Hepatocyte (in vitro differentiated cells): ENCODE measurements at regions not wholly inside any gene's neighbourhood (a gene's known extent, or its start where the extent isn't known, plus 50 kb on each side); places are given as distances from the start of the nearest gene placed in this dataset.

Experiments used
- DNase-seq: peaks from one replicate; pipeline ENCODE4 v3.0.0-alpha.2; 2016; ENCODE audit warnings: low spot score
- H2AFZ ChIP-seq: fragments of 200-600 bp; sonication (generic); 2 replicates; pipeline ENCODE4 v1.6.0; 2016; ENCODE audit warnings: antibody characterized with exemption, mild to moderate bottlenecking
- H3K27ac ChIP-seq: fragments of 200-600 bp; sonication (generic); 2 replicates; pipeline ENCODE4 v1.5.1; 2016; ENCODE audit warnings: mild to moderate bottlenecking
- H3K27me3 ChIP-seq: fragments of 200-600 bp; sonication (generic); 2 replicates; pipeline ENCODE4 v1.6.1; 2016
- H3K36me3 ChIP-seq: fragments of 200-600 bp; sonication (generic); replicated peaks from 2 replicates; pipeline ENCODE4 v1.5.1; 2016; ENCODE audit warnings: low read depth; ENCODE audit not compliant: insufficient read depth
- H3K4me1 ChIP-seq: fragments of 200-600 bp; sonication (generic); 2 replicates; pipeline ENCODE4 v1.5.1; 2016; ENCODE audit warnings: mild to moderate bottlenecking, moderate library complexity; ENCODE audit not compliant: insufficient read depth
- H3K4me2 ChIP-seq: fragments of 200-600 bp; sonication (generic); 2 replicates; pipeline ENCODE4 v1.6.0; 2016
- H3K4me3 ChIP-seq: fragments of 200-600 bp; sonication (generic); 2 replicates; pipeline ENCODE4 v1.5.1; 2016; ENCODE audit warnings: mild to moderate bottlenecking
- H3K79me2 ChIP-seq: fragments of 200-600 bp; sonication (generic); 2 replicates; pipeline ENCODE4 v1.6.0; 2017; ENCODE audit warnings: mild to moderate bottlenecking
- H3K9me2 ChIP-seq: fragments of 200-600 bp; sonication (generic); replicated peaks from 2 replicates; pipeline ENCODE4 v1.6.0; 2017; ENCODE audit warnings: mild to moderate bottlenecking; ENCODE audit not compliant: insufficient read depth
- H3K9me3 ChIP-seq: fragments of 200-600 bp; sonication (generic); 2 replicates; pipeline ENCODE4 v1.5.1; 2016; ENCODE audit warnings: low read depth, mild to moderate bottlenecking
- H4K20me1 ChIP-seq: fragments of 200-600 bp; sonication (generic); 2 replicates; pipeline ENCODE4 v1.6.0; 2016; ENCODE audit warnings: mild to moderate bottlenecking; ENCODE audit not compliant: insufficient read depth, poor library complexity, severe bottlenecking
- EZH2 ChIP-seq: fragments of 200-600 bp; sonication (generic); IDR thresholded peaks from 2 replicates; pipeline ENCODE4 v1.6.1; 2016; ENCODE audit warnings: antibody characterized with exemption, mild to moderate bottlenecking, borderline replicate concordance
- EZH2phosphoT487 ChIP-seq: fragments of 200-600 bp; sonication (generic); IDR thresholded peaks from one replicate; pipeline ENCODE4 v1.6.1; 2018; ENCODE audit warnings: antibody characterized with exemption, mild to moderate bottlenecking, low read depth, moderate library complexity; ENCODE audit not compliant: unreplicated experiment, severe bottlenecking
- WGBS: methylation state at CpG from one replicate; pipeline ENCODE4 v1.1.6; 2016; ENCODE audit warnings: low lambda C conversion rate; ENCODE audit errors: missing lambda C conversion rate; 5-methylcytosine and 5-hydroxymethylcytosine counted together
- TF ChIP-seq, protein P1 (sequence below): fragments of 200-600 bp; sonication (generic); IDR thresholded peaks from 2 replicates; pipeline ENCODE4 v1.5.1; 2016; ENCODE audit warnings: antibody characterized with exemption, mild to moderate bottlenecking; ENCODE audit not compliant: poor library complexity

DNA sequence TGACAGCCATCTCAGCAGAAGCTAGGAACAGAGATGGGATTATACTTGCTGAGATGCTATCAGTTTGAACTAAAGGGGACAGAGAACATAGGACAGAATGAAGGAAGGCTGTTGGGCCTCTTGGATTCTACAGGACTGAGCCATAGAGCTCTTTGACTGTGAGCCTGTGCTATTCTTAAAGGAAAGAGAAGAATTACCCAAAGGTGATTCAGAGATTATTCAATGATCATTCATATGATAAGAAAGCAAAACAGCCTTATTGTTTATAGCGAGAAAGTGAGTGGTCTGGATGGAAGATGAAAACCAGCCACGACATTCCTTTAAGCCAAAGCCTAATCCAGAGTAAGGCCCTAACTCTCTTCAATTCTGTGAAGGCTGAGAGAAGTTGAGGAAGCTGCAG lies 69.7 kb upstream of the NEUROD6 start:
- Histone ChIP-seq H2AFZ (no peak overlapping the region), H3K79me2 (no peaks in the 10 kb centered on the region), H3K27me3 (no peaks in the 10 kb centered on the region), H3K4me2 (no peak overlapping the region), H4K20me1 (no peaks in the 10 kb centered on the region), H3K9me3 (no peaks in the 10 kb centered on the region), H3K9me2 (no peaks in the 10 kb centered on the region), H3K27ac (no peak overlapping the region), H3K4me3 (no peak overlapping the region), H3K36me3 (no peaks in the 10 kb centered on the region), H3K4me1 (peaks cover 13% of the 10 kb centered on the region)
- WGBS: 63% methylated on average over 2 of the region's 2 CpGs
- DNase-seq: no peak
- TF ChIP-seq EZH2phosphoT487 (no peak), EZH2 (no peak)
- TF ChIP-seq, protein P1, sequence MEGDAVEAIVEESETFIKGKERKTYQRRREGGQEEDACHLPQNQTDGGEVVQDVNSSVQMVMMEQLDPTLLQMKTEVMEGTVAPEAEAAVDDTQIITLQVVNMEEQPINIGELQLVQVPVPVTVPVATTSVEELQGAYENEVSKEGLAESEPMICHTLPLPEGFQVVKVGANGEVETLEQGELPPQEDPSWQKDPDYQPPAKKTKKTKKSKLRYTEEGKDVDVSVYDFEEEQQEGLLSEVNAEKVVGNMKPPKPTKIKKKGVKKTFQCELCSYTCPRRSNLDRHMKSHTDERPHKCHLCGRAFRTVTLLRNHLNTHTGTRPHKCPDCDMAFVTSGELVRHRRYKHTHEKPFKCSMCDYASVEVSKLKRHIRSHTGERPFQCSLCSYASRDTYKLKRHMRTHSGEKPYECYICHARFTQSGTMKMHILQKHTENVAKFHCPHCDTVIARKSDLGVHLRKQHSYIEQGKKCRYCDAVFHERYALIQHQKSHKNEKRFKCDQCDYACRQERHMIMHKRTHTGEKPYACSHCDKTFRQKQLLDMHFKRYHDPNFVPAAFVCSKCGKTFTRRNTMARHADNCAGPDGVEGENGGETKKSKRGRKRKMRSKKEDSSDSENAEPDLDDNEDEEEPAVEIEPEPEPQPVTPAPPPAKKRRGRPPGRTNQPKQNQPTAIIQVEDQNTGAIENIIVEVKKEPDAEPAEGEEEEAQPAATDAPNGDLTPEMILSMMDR: no peak

DNA sequence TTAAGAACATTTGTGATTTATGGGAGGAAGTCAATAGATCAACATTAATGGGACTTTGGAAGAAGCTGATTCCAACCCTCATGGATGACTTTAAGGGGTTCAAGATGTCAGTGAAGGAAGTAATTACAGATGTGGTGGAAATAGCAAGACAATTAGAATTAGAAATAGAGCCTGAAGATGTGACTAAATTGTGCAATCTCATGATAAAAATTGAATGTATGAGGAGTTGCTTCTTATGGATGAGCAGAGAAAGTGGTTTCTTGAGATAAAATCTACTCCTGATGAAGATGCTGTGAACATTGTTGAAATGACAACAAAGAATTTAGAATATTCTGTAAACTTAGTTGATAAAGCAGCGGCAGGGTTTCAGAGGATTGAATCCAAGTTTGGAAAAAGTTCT lies 70.9 kb upstream of the NEUROD6 start:
- Histone ChIP-seq H3K9me2 (no peaks in the 10 kb centered on the region), H3K4me1 (peaks cover 13% of the 10 kb centered on the region), H4K20me1 (no peaks in the 10 kb centered on the region), H3K36me3 (no peaks in the 10 kb centered on the region), H2AFZ (no peak overlapping the region), H3K4me3 (no peak overlapping the region), H3K4me2 (no peak overlapping the region), H3K27me3 (no peaks in the 10 kb centered on the region), H3K27ac (no peak overlapping the region), H3K79me2 (no peaks in the 10 kb centered on the region), H3K9me3 (no peaks in the 10 kb centered on the region)
- WGBS: 88% methylated on average over 1 of the region's 1 CpG
- no peak for DNase-seq
- no peak for TF ChIP-seq EZH2phosphoT487
- TF ChIP-seq, protein P1: no peak

DNA sequence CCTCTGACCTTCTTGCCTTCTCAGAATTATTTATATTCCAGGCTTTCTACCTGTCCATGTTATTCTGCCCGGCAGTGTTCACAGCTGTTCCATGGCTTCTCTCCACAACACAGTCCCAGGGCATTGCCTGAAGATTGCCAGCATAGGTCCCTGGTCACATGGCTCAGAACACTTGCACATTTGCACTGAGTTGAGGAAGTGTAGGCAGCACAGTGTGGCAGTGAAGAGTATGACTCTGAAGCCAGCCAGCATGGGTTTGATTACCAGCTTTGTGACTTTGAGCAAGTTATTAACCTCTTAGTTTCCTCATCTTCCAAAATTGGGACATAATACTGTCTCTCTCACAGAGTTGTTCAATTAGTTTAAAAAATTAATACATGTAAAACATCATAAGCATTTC lies 73.2 kb upstream of the NEUROD6 start:
- Histone ChIP-seq H3K79me2 (no peaks in the 10 kb centered on the region), H3K4me3 (no peak overlapping the region), H3K27me3 (no peaks in the 10 kb centered on the region), H3K9me2 (no peaks in the 10 kb centered on the region), H2AFZ (no peak overlapping the region), H3K4me1 (peaks cover 4% of the 10 kb centered on the region), H3K4me2 (no peak overlapping the region), H4K20me1 (no peaks in the 10 kb centered on the region), H3K9me3 (no peaks in the 10 kb centered on the region), H3K27ac (no peak overlapping the region), H3K36me3 (no peaks in the 10 kb centered on the region)
- 95% methylated on average over 1 of the region's 1 CpG for WGBS
- DNase-seq: no peak
- TF ChIP-seq, protein P1: no peak
- TF ChIP-seq EZH2 (no peak), EZH2phosphoT487 (no peak)

DNA sequence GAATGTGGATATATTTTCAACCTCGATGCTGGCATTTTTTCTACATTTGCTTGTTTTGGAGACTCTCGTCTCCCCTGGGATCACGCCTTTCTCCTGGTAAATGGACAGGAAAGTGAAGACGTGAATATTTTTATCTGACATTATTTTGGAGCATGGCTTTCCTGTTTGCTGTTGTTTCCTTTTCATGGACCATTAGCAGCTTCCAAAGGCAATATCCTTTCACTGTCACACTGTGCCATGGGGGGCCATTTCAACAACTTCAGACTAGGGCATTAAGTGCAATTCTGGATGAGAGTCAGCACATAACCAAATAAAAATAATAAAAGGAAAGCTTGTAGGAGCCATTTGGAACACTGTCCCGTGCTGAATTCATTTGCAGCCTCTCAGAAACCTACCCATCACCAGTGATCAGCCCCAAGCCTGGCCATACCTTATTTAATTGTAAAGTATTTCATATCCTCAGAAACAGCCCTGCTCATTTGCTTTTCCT lies 75.9 kb upstream of the NEUROD6 start:
- no peak for DNase-seq
- TF ChIP-seq EZH2 (no peak), EZH2phosphoT487 (no peak)
- TF ChIP-seq, protein P1: no peak
- Histone ChIP-seq H3K4me3 (no peak overlapping the region), H3K9me2 (no peaks in the 10 kb centered on the region), H3K4me1 (no peaks in the 10 kb centered on the region), H3K36me3 (no peaks in the 10 kb centered on the region), H4K20me1 (no peaks in the 10 kb centered on the region), H3K9me3 (no peaks in the 10 kb centered on the region), H3K27ac (no peak overlapping the region), H2AFZ (no peak overlapping the region), H3K27me3 (no peaks in the 10 kb centered on the region), H3K4me2 (no peak overlapping the region), H3K79me2 (no peaks in the 10 kb centered on the region)
- 92% methylated on average over 5 of the region's 5 CpGs for WGBS
